Endodermal cell (in vitro differentiated cells): ENCODE measurements at regions not wholly inside any gene's neighbourhood (a gene's known extent, or its start where the extent isn't known, plus 50 kb on each side); places are given as distances from the start of the nearest gene placed in this dataset.
A peak's percentile ranks its signal among the peaks of the same experiment; 100 is the strongest.

Experiments used
- DNase-seq: peaks from one replicate; pipeline ENCODE4 v3.0.0-alpha.2; 2017
- H3K27ac ChIP-seq: 2 replicates; pipeline ENCODE4 v1.5.1; 2013; ENCODE audit warnings: mild to moderate bottlenecking, low read depth, low read length, moderate library complexity
- H3K27me3 ChIP-seq: 2 replicates; pipeline ENCODE4 v1.6.1; 2013; ENCODE audit warnings: mild to moderate bottlenecking, low read length, moderate library complexity; ENCODE audit not compliant: insufficient read depth, control insufficient read depth, poor library complexity, severe bottlenecking
- H3K36me3 ChIP-seq: 2 replicates; pipeline ENCODE4 v1.7.0; 2013; ENCODE audit warnings: mild to moderate bottlenecking, low read length, moderate library complexity; ENCODE audit not compliant: control insufficient read depth, insufficient read depth
- H3K4me1 ChIP-seq: one replicate; pipeline ENCODE4 v1.7.0; 2013; ENCODE audit warnings: low read length; ENCODE audit not compliant: control insufficient read depth, insufficient read depth
- H3K4me3 ChIP-seq: 2 replicates; pipeline ENCODE4 v1.5.1; 2013; ENCODE audit warnings: mild to moderate bottlenecking, low read length, moderate library complexity
- H3K9ac ChIP-seq: 2 replicates; pipeline ENCODE4 v1.6.1; 2013; ENCODE audit warnings: mild to moderate bottlenecking, low read length, moderate library complexity; ENCODE audit not compliant: poor library complexity, severe bottlenecking; ENCODE audit errors: extremely low read depth
- H3K9me3 ChIP-seq: 2 replicates; pipeline ENCODE4 v1.6.1; 2013; ENCODE audit warnings: mild to moderate bottlenecking, low read length, moderate library complexity; ENCODE audit not compliant: control insufficient read depth
- H3K27ac Mint-ChIP-seq: 2 replicates; pipeline ENCODE4 v1.8.0; 2020; ENCODE audit warnings: mixed read lengths
- H3K27me3 Mint-ChIP-seq: 2 replicates; pipeline ENCODE4 v1.8.0; 2021; ENCODE audit warnings: mild to moderate bottlenecking, mixed read lengths; ENCODE audit not compliant: insufficient read depth
- H3K36me3 Mint-ChIP-seq: 2 replicates; pipeline ENCODE4 v1.8.0; 2020; ENCODE audit warnings: low read depth, mixed read lengths
- H3K4me1 Mint-ChIP-seq: 2 replicates; pipeline ENCODE4 v1.8.0; 2020; ENCODE audit warnings: mixed read lengths
- H3K4me3 Mint-ChIP-seq: 2 replicates; pipeline ENCODE4 v1.8.0; 2020; ENCODE audit warnings: mild to moderate bottlenecking, moderate library complexity, mixed read lengths
- H3K9me3 Mint-ChIP-seq: 2 replicates; pipeline ENCODE4 v1.8.0; 2020; ENCODE audit warnings: mild to moderate bottlenecking, mixed read lengths
- WGBS, 2 experiments: methylation state at CpG; one replicate each; pipeline versions ENCODE4 v1.1.5 to v1.1.7; 2013; ENCODE audit warnings: missing lambda C conversion rate in 2 of 2, mixed read lengths in 1 of 2; ENCODE audit not compliant: insufficient coverage in 1 of 2, insufficient read length in 1 of 2; 5-methylcytosine and 5-hydroxymethylcytosine counted together
- TF ChIP-seq, protein P1 (sequence below): fragments of 200-600 bp; sonication (generic); conservative IDR thresholded peaks from 2 replicates; pipeline ENCODE4 v1.5.0; 2021; ENCODE audit warnings: antibody characterized with exemption, mild to moderate bottlenecking

DNA sequence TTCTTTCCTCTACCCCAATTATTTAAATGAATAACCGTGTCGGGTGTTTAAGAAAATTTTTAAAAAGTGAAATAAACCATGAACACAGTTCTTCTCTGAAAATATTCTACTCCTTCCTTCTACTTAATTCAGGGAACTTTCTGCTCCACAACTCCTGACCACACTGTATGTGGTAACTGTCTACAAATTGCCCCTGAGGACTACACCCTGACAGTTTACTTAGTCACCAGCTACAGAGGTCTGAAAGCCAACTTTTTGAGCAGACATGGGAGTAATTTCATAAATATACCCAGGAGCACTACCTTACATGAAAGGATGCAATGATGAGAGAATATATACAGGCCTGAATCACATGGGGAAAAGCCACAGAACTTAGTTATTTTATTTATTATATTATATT lies 523.2 kb upstream of the SORCS1 start:
- Histone ChIP-seq H3K27ac (no peak overlapping the region), H3K9me3 (no peaks in the 10 kb centered on the region), H3K36me3 (no peaks in the 10 kb centered on the region), H3K9ac (no peak overlapping the region), H3K4me3 (no peak overlapping the region), H3K4me1 (no peaks in the 10 kb centered on the region), H3K27me3 (no peaks in the 10 kb centered on the region)
- Mint-ChIP-seq H3K36me3 (no peaks in the 10 kb centered on the region), H3K27ac (no peak overlapping the region), H3K4me3 (no peak overlapping the region), H3K9me3 (no peaks in the 10 kb centered on the region), H3K4me1 (no peaks in the 10 kb centered on the region), H3K27me3 (no peaks in the 10 kb centered on the region)
- TF ChIP-seq, protein P1, sequence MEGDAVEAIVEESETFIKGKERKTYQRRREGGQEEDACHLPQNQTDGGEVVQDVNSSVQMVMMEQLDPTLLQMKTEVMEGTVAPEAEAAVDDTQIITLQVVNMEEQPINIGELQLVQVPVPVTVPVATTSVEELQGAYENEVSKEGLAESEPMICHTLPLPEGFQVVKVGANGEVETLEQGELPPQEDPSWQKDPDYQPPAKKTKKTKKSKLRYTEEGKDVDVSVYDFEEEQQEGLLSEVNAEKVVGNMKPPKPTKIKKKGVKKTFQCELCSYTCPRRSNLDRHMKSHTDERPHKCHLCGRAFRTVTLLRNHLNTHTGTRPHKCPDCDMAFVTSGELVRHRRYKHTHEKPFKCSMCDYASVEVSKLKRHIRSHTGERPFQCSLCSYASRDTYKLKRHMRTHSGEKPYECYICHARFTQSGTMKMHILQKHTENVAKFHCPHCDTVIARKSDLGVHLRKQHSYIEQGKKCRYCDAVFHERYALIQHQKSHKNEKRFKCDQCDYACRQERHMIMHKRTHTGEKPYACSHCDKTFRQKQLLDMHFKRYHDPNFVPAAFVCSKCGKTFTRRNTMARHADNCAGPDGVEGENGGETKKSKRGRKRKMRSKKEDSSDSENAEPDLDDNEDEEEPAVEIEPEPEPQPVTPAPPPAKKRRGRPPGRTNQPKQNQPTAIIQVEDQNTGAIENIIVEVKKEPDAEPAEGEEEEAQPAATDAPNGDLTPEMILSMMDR = no peak
- WGBS, 2 experiments = 94% methylated on average over 2 of the region's 2 CpGs; no CpG with 5 or more reads in 1 of the 2 experiments
- no peak for DNase-seq

DNA sequence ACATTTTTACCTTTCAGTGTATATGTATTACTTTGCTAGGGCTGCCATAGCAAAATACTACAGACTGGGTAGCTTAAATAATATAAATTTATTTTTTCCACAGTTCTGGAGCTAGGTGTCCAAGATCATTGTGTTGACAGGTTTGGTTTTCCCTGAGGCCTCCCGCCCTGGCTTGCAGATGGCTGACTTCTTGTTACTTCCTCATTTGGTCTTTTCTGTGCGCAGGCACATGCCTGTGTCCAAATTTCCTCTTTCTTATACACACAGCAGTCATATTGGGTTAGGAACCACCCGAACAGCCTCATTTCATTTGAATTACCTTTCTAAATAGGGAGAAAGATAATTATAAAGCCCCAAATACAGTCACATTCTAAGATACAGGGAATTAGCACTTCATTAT lies 521.6 kb upstream of the SORCS1 start:
- no peaks in the 10 kb centered on the region for H3K4me1 Mint-ChIP-seq
- Histone ChIP-seq H3K9me3 (no peaks in the 10 kb centered on the region), H3K36me3 (no peaks in the 10 kb centered on the region), H3K4me3 (no peak overlapping the region), H3K4me1 (no peaks in the 10 kb centered on the region), H3K9ac (no peak overlapping the region), H3K27me3 (no peaks in the 10 kb centered on the region), H3K27ac (no peak overlapping the region)
- no peak for DNase-seq
- H3K27me3 Mint-ChIP-seq = no peaks in the 10 kb centered on the region
- H3K36me3 Mint-ChIP-seq = no peaks in the 10 kb centered on the region
- no peak overlapping the region for H3K27ac Mint-ChIP-seq
- 97% methylated on average over 3 of the region's 3 CpGs; no CpG with 5 or more reads in 1 of the 2 experiments for WGBS, 2 experiments
- TF ChIP-seq, protein P1 = no peak
- H3K4me3 Mint-ChIP-seq = no peak overlapping the region
- no peaks in the 10 kb centered on the region for H3K9me3 Mint-ChIP-seq

DNA sequence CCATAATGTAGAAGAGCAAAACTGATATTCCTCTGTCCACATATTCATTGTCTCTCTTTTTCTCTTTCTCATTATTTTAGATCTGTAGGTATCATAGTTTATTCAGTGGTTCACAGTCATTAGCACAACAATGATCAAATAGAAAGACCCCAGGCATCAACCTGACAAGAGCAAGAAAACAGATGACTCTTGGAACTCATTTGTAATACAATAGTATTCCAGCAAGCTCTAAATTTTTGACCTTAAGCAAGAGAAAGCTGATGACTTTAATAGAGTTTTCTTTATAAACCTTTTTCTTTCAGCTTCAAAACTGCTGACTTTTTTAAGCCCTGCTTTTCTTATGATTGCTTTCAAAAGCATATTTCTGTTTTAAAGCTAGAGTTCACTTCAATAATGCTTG lies 507.5 kb upstream of the SORCS1 start:
- TF ChIP-seq, protein P1 = no peak
- Histone ChIP-seq H3K27ac (peak overlapping the region; percentile 73), H3K4me1 (no peaks in the 10 kb centered on the region), H3K9ac (no peak overlapping the region), H3K4me3 (no peak overlapping the region), H3K36me3 (no peaks in the 10 kb centered on the region), H3K9me3 (no peaks in the 10 kb centered on the region), H3K27me3 (no peaks in the 10 kb centered on the region)
- Mint-ChIP-seq H3K36me3 (no peaks in the 10 kb centered on the region), H3K27me3 (no peaks in the 10 kb centered on the region), H3K4me3 (no peak overlapping the region), H3K27ac (no peak overlapping the region), H3K9me3 (no peaks in the 10 kb centered on the region), H3K4me1 (peaks cover 6% of the 10 kb centered on the region)
- DNase-seq = no peak
